ENCODE measurements at regions not wholly inside any gene's neighbourhood (a gene's known extent, or its start where the extent isn't known, plus 50 kb on each side); places are given as distances from the start of the nearest gene placed in this dataset.
A peak's percentile ranks its signal among the peaks of the same experiment; 100 is the strongest.

DNA sequence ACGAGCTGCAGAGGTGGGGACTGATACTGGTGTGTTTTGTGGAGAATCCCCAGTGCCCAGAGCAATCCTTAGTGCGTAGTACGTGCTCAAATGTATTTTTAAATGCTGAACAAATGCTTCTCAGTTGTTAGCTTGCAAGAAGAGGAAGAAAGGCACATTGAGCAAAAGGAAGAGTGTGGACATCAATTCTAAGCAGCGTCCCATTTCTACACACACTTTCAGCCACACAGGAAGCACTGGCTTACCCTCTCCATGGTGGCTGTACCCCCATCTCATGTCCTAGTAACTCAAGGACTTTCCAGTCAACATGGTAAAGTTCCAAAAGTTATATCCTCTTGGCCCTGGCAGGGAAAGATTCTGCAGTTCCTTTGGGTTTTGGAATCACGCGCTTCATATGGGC, 98.8 kb upstream of the NXT1 start:
- H3K27me3 ChIP-seq (ENCODE audit: low read depth): peaks cover 42% of the 10 kb centered on the region
- TF ChIP-seq, protein P1, sequence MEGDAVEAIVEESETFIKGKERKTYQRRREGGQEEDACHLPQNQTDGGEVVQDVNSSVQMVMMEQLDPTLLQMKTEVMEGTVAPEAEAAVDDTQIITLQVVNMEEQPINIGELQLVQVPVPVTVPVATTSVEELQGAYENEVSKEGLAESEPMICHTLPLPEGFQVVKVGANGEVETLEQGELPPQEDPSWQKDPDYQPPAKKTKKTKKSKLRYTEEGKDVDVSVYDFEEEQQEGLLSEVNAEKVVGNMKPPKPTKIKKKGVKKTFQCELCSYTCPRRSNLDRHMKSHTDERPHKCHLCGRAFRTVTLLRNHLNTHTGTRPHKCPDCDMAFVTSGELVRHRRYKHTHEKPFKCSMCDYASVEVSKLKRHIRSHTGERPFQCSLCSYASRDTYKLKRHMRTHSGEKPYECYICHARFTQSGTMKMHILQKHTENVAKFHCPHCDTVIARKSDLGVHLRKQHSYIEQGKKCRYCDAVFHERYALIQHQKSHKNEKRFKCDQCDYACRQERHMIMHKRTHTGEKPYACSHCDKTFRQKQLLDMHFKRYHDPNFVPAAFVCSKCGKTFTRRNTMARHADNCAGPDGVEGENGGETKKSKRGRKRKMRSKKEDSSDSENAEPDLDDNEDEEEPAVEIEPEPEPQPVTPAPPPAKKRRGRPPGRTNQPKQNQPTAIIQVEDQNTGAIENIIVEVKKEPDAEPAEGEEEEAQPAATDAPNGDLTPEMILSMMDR (IDR thresholded peaks at IDR 0.05; ENCODE audit: borderline replicate concordance): no peak
- no peak overlapping the region for H3K27ac ChIP-seq (replicated peaks)
- H3K4me3 ChIP-seq: no peak overlapping the region
- DNase-seq: no peak
- no peaks in the 10 kb centered on the region for H3K9me3 ChIP-seq (replicated peaks)
- no peaks in the 10 kb centered on the region for H3K36me3 ChIP-seq
- intact Hi-C loops (cut with micrococcal nuclease): no loop called here
- H3K4me1 ChIP-seq: peaks cover 23% of the 10 kb centered on the region

DNA sequence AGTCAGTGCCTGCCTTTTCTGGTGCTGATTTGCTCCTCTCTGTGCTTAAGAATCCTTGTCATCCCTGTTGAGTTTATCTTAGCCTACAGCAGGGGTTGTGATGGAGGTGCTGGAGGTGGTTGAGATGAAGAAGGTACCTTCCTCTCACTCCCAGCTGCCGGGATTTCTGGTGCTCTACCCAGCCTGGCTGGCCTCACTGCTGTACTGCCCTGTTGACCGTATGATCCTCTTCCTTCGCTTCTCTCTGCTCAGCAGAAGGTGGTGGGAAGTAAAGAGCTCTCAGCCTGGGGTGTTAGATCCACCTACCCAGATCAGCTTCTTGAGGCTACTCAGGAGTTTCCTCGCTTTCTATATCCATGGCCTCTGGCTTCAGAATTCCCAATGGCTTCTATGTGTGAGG, 101.0 kb upstream of the NXT1 start:
- peaks cover 28% of the 10 kb centered on the region for H3K27me3 ChIP-seq (ENCODE audit: low read depth)
- no peaks in the 10 kb centered on the region for H3K9me3 ChIP-seq (replicated peaks)
- no peaks in the 10 kb centered on the region for H3K36me3 ChIP-seq
- intact Hi-C loops (cut with micrococcal nuclease): loop anchor here (10.0 kb wide), 1 partner anchor 95 kb away; no protein-coding TSS in a partner anchor
- H3K4me3 ChIP-seq: no peak overlapping the region
- H3K27ac ChIP-seq (replicated peaks): no peak overlapping the region
- TF ChIP-seq, protein P1 (IDR thresholded peaks at IDR 0.05; ENCODE audit: borderline replicate concordance): no peak
- H3K4me1 ChIP-seq: peaks cover 32% of the 10 kb centered on the region
- DNase-seq: no peak

DNA sequence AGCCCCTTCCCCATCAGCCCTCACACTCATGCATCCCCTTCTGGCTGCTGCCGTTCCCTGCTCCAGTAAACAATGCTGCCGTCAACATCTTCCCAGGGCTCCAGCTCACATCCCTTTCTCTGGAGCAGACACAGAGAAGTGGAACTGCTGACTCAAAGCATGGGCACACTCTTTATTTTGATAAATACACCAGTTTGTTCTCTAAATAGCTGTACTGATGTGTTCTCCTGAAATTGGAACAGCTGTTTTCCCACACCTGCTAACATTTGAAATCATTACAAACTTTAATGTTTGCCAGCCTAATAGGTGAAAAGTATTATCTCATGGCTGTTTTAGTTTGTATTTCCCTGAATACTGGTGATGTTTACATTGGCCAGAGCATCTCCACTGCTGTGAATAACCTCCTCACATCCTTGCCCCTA, 102.1 kb upstream of the NXT1 start:
- intact Hi-C loops (cut with micrococcal nuclease): loop anchor here (10.0 kb wide), 1 partner anchor 96 kb away; no protein-coding TSS in a partner anchor
- Histone ChIP-seq H3K27ac (replicated peaks) (no peak overlapping the region), H3K4me3 (no peak overlapping the region), H3K27me3 (ENCODE audit: low read depth) (peaks cover 28% of the 10 kb centered on the region), H3K4me1 (peaks cover 34% of the 10 kb centered on the region), H3K36me3 (no peaks in the 10 kb centered on the region), H3K9me3 (replicated peaks) (no peaks in the 10 kb centered on the region)
- no peak for DNase-seq
- TF ChIP-seq, protein P1 (IDR thresholded peaks at IDR 0.05; ENCODE audit: borderline replicate concordance): no peak

DNA sequence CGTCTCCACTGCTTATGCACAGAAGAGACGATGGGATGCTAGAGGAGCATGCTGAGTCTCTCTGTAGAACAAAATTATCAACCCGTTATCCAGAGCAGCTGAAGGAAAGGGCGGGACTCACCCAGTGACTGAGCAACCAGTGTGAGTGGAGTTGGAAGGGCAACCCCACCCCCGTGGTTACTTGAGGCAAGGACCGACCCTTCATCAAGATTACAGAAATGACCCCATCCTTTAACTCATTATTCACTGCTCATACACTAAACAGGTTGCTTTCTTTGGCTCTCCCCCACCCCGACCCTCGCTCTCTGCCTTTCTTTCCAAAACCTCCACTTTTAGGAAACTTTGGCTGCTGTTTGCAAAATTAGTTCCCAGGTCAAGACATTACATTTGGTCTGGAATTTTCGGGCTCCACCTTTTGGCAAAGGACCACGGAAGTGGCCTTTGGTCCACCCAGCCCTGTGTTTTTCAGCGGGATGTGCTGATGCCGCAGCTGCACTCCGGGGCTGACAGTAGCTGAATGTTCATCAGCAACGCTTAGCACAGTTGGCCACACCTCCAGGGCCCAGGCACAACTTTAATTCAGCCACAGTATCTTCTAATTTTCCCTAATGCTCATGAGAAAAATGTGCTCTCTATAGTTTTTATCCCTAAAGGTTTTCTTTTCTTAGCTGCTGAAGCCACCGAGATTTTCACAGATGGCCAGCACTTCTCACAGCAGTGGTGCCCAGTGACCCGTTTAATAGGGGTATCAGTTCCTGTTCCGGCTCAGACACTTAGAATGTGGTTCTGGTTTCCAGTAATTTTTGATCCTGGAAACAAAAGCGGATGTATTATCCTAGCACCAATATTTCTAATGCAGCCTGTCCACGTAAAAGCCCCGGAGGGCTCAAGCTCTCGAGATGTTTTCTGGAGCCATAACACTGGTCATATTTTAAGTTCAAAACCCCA, 103.6 kb upstream of the NXT1 start:
- TF ChIP-seq, protein P1 (IDR thresholded peaks at IDR 0.05; ENCODE audit: borderline replicate concordance): no peak
- DNase-seq: peak; percentile 63
- peaks cover 25% of the 10 kb centered on the region for H3K27me3 ChIP-seq (ENCODE audit: low read depth)
- no peaks in the 10 kb centered on the region for H3K9me3 ChIP-seq (replicated peaks)
- no peaks in the 10 kb centered on the region for H3K36me3 ChIP-seq
- peak overlapping the region; percentile 73 for H3K27ac ChIP-seq (replicated peaks)
- peaks cover 34% of the 10 kb centered on the region for H3K4me1 ChIP-seq
- intact Hi-C loops (cut with micrococcal nuclease): loop anchor here (10.0 kb wide), 1 partner anchor 98 kb away; no protein-coding TSS in a partner anchor
- no peak overlapping the region for H3K4me3 ChIP-seq

DNA sequence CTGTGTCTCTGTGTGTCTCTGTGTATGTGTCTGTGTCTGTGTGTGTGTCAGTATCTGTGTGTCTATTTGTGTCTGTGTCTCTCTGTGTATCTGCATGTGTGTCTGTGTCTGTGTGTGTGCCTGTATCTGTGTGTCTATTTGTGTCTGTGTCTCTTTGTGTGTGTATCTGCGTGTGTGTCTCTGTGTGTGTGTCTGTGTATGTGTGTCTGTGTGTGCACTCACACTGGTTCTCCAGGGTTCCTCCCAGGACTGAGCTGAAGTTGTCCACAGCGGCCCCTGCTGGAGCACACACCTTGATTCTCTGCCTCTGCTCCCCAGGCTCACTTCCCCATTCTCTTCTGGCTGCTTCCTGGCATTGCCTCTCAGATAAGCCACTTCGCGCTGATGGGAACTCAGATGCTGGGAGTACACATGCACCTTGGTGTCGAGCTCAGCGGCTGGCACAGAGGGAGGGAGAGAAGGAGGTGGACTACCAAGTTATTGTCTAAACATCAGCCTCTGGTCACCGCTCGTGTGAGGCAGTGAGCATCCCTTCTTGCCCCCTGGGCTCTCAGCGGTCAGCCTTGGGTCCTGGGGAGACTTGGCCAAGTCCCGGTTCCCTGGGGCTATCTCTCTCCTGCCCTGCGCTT, 104.9 kb upstream of the NXT1 start:
- H3K4me3 ChIP-seq: no peak overlapping the region
- H3K9me3 ChIP-seq (replicated peaks): no peaks in the 10 kb centered on the region
- TF ChIP-seq, protein P1 (IDR thresholded peaks at IDR 0.05; ENCODE audit: borderline replicate concordance): peak; percentile 71
- no peaks in the 10 kb centered on the region for H3K36me3 ChIP-seq
- H3K27me3 ChIP-seq (ENCODE audit: low read depth): peaks cover 23% of the 10 kb centered on the region
- intact Hi-C loops (cut with micrococcal nuclease): loop anchor here (10.0 kb wide), 1 partner anchor 99 kb away; no protein-coding TSS in a partner anchor
- H3K27ac ChIP-seq (replicated peaks): peak overlapping the region; percentile 73
- peak; percentile 72 for DNase-seq
- H3K4me1 ChIP-seq: peaks cover 34% of the 10 kb centered on the region
